HCT116 (cell line): ENCODE measurements at regions not wholly inside any gene's neighbourhood (a gene's known extent, or its start where the extent isn't known, plus 50 kb on each side); places are given as distances from the start of the nearest gene placed in this dataset.

Experiments
- CEBPB ChIP-seq: IDR thresholded peaks from 2 replicates; pipeline ENCODE4 v1.6.1; 2012; ENCODE audit warnings: low read depth
- EGR1 ChIP-seq: IDR thresholded peaks from 2 replicates; pipeline ENCODE4 v1.6.1; 2012; ENCODE audit warnings: low read depth
- EZH2 ChIP-seq: fragments of 200-600 bp; sonication (generic); IDR thresholded peaks from 2 replicates; pipeline ENCODE4 v1.6.1; 2017; ENCODE audit warnings: antibody characterized with exemption, mixed run types
- EZH2phosphoT487 ChIP-seq: fragments of 200-600 bp; IDR thresholded peaks from 2 replicates; pipeline ENCODE4 v1.6.1; 2018; ENCODE audit warnings: antibody characterized with exemption, borderline replicate concordance
- POLR2A ChIP-seq: IDR thresholded peaks from 2 replicates; pipeline ENCODE4 v1.7.0; 2011; ENCODE audit warnings: borderline replicate concordance; ENCODE audit not compliant: insufficient read depth, insufficient read length; ENCODE audit errors: extremely low read depth
- POLR2AphosphoS5 ChIP-seq: IDR thresholded peaks from 2 replicates; pipeline ENCODE4 v1.6.1; 2011; ENCODE audit warnings: mild to moderate bottlenecking, low read depth, low read length, moderate library complexity
- YY1 ChIP-seq: IDR thresholded peaks from 2 replicates; pipeline ENCODE4 v1.6.1; 2011; ENCODE audit warnings: low read length, low read depth, moderate library complexity, mild to moderate bottlenecking; ENCODE audit not compliant: insufficient replicate concordance; ENCODE audit errors: extremely low read depth
- TF ChIP-seq, protein P1 (sequence below), 3 experiments: fragments of 200-600 bp in 1 of 3; sonication (generic) in 1 of 3; IDR thresholded peaks in 2 of 3; conservative IDR thresholded peaks in 1 of 3; 2 replicates each; pipeline ENCODE4 v1.5.1; 2012 to 2017; ENCODE audit warnings: low read depth in 2 of 3, low read length in 2 of 3, antibody characterized with exemption in 1 of 3, borderline replicate concordance in 1 of 3, control low read depth in 1 of 3, mild to moderate bottlenecking in 1 of 3, mixed read lengths in 1 of 3, mixed run types in 1 of 3, moderate library complexity in 1 of 3; ENCODE audit not compliant: insufficient read depth in 1 of 3

DNA sequence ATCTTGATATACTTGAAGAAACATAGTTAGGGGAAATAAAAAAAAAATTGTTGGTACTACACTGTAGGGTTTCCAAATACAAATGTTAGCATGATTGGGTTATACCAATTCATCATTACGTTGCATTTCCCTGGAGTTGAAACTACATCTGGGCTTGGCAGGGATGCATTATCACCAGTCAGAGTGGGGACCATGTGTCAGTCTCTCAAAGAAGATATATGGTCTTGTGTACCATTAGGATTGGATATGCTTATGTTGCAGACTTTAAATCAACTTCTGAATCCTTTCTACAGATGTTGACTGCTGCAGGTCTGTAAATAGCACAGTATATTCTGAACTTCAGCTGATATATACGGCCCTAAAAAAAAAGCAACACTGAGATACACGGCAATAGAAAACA, 188.5 kb downstream of the SLIT2 start:
- TF ChIP-seq YY1 (no peak), CEBPB (no peak), EZH2phosphoT487 (no peak), EZH2 (no peak), POLR2AphosphoS5 (no peak), EGR1 (no peak), POLR2A (no peak)
- TF ChIP-seq, protein P1, sequence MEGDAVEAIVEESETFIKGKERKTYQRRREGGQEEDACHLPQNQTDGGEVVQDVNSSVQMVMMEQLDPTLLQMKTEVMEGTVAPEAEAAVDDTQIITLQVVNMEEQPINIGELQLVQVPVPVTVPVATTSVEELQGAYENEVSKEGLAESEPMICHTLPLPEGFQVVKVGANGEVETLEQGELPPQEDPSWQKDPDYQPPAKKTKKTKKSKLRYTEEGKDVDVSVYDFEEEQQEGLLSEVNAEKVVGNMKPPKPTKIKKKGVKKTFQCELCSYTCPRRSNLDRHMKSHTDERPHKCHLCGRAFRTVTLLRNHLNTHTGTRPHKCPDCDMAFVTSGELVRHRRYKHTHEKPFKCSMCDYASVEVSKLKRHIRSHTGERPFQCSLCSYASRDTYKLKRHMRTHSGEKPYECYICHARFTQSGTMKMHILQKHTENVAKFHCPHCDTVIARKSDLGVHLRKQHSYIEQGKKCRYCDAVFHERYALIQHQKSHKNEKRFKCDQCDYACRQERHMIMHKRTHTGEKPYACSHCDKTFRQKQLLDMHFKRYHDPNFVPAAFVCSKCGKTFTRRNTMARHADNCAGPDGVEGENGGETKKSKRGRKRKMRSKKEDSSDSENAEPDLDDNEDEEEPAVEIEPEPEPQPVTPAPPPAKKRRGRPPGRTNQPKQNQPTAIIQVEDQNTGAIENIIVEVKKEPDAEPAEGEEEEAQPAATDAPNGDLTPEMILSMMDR (IDR thresholded peaks at IDR 0.05 in 2 of 3, conservative IDR thresholded peaks at IDR 0.05 in 1 of 3; ENCODE audit: borderline replicate concordance in 1 of 3, insufficient read depth in 1 of 3, low read depth in 2 of 3, low read length in 2 of 3), result no peak
